Vagina (tissue), 2 donors: ENCODE measurements at regions not wholly inside any gene's neighbourhood (a gene's known extent, or its start where the extent isn't known, plus 50 kb on each side); places are given as distances from the start of the nearest gene placed in this dataset.

Experiments
- CTCF ChIP-seq, 3 experiments: fragments of 450-650 bp in 2 of 3; fragments of 200-600 bp in 1 of 3; sonication (generic) in 1 of 3; IDR thresholded peaks; one replicate each; pipeline ENCODE4 v1.5.1; 2017 to 2019; ENCODE audit warnings: antibody characterized with exemption in 3 of 3, mild to moderate bottlenecking in 2 of 3, moderate library complexity in 2 of 3
- POLR2AphosphoS5 ChIP-seq, 2 donors: sonication (generic); formaldehyde crosslinking; IDR thresholded peaks; one replicate each; pipeline ENCODE4 v1.9.0; 2017; ENCODE audit warnings: antibody characterized with exemption in 2 of 2, mild to moderate bottlenecking in 2 of 2, low read depth in 1 of 2; ENCODE audit not compliant: insufficient read depth in 1 of 2

DNA sequence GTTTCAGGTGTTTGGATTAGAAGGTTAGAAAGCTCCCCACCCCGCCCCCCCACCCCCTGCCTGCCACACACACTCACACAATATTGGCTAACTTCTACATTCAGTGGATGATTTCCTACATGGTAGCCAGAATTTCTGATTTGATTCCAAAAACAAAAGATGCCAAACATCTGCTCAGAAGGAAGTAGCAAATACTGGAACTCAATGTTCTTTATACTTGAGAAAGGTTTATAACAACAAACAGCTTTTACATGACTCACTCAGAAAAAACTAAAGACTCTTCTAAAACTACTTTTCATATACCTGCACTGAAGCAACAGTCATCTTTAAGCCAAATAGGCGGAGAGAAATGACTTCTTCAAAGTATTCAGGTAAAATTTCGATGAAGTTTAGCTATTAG is 750.5 kb upstream of the POU3F4 start:
- TF ChIP-seq CTCF (IDR thresholded peaks at IDR 0.05) (no peak), POLR2AphosphoS5 (IDR thresholded peaks at IDR 0.05; ENCODE audit: insufficient read depth in 1 of 2, low read depth in 1 of 2) (peak in 1 of 2 donors; percentile 11)
